Fibroblast of upper back skin (primary cell): ENCODE measurements at regions not wholly inside any gene's neighbourhood (a gene's known extent, or its start where the extent isn't known, plus 50 kb on each side); places are given as distances from the start of the nearest gene placed in this dataset.
"Not testable (repeated sequence)": the region's sequence is repeated elsewhere in the genome, so short reads cannot be mapped to it uniquely, and the experiment has no call there.

ENCODE experiments used
- DNase-seq: peaks from one replicate; pipeline ENCODE4 v3.0.0-alpha.2; 2013

- no peak for DNase-seq
Measured at GRCh38 chr20:56730003-56730402, 100.9 kb downstream of the TFAP2C start.

GRCh38 chr20:56730996-56731395 lies 101.9 kb downstream of the TFAP2C start:
- DNase-seq: no peak

GRCh38 chr20:56731476-56731875 lies 102.4 kb downstream of the TFAP2C start:
- no peak for DNase-seq

- no peak for DNase-seq
Measured at GRCh38 chr20:56733967-56734366, 104.9 kb downstream of the TFAP2C start.

- DNase-seq: no peak
Measured at GRCh38 chr20:56735084-56735642, 106.1 kb downstream of the TFAP2C start.

- no peak for DNase-seq
Measured at GRCh38 chr20:56736285-56736857, 107.3 kb downstream of the TFAP2C start.

GRCh38 chr20:56744325-56744821 lies 115.3 kb downstream of the TFAP2C start:
- not testable (repeated sequence) for DNase-seq

- no peak for DNase-seq
Measured at GRCh38 chr20:56748476-56749377, 119.6 kb downstream of the TFAP2C start.

- no peak for DNase-seq
Measured at GRCh38 chr20:56750430-56750829, 121.3 kb downstream of the TFAP2C start.

GRCh38 chr20:56752274-56752673 lies 123.2 kb downstream of the TFAP2C start:
- DNase-seq: no peak

- DNase-seq: no peak
Measured at GRCh38 chr20:56755201-56755600, 126.1 kb downstream of the TFAP2C start.

- DNase-seq: not testable (repeated sequence)
Measured at GRCh38 chr20:56756658-56757057, 127.6 kb downstream of the TFAP2C start.

GRCh38 chr20:56758706-56759105 lies 129.6 kb downstream of the TFAP2C start:
- no peak for DNase-seq

GRCh38 chr20:56759741-56760278 lies 130.7 kb downstream of the TFAP2C start:
- no peak for DNase-seq

GRCh38 chr20:56760610-56761009 lies 131.5 kb downstream of the TFAP2C start:
- no peak for DNase-seq

- no peak for DNase-seq
Measured at GRCh38 chr20:56761393-56761792, 132.3 kb downstream of the TFAP2C start.

- DNase-seq: no peak
Measured at GRCh38 chr20:56762401-56762800, 133.3 kb downstream of the TFAP2C start.

- DNase-seq: no peak
Measured at GRCh38 chr20:56762829-56763228, 133.7 kb downstream of the TFAP2C start.

GRCh38 chr20:56764671-56765070 lies 135.6 kb downstream of the TFAP2C start:
- no peak for DNase-seq

GRCh38 chr20:56765172-56766073 lies 136.3 kb downstream of the TFAP2C start:
- DNase-seq: no peak

- DNase-seq: no peak
Measured at GRCh38 chr20:56766528-56766927, 137.4 kb downstream of the TFAP2C start.

- DNase-seq: peak; percentile 49
Measured at GRCh38 chr20:56769921-56770600, 141.0 kb downstream of the TFAP2C start.
